CD8-positive, alpha-beta memory T cell (primary cell): ENCODE measurements at regions not wholly inside any gene's neighbourhood (a gene's known extent, or its start where the extent isn't known, plus 50 kb on each side); places are given as distances from the start of the nearest gene placed in this dataset.

Experiments used
- CTCF ChIA-PET: fragments of 350-600 bp; sonication (Branson Sonifier 250); formaldehyde crosslinking; loops from one replicate; lab custom pipeline; 2021; ENCODE audit warnings: antibody characterized with exemption; lab: Charles Lee
- POLR2A ChIA-PET: fragments of 350-600 bp; sonication (Branson Sonifier 250); formaldehyde crosslinking; loops from one replicate; lab custom pipeline; 2021; ENCODE audit warnings: antibody characterized with exemption; lab: Charles Lee
- DNase-seq, 5 donors: peaks; one replicate each; pipeline versions ENCODE4 v3.0.0 to v3.0.0-alpha.2; 2020 to 2022; ENCODE audit warnings: mixed read lengths in 1 of 5
- H3K27ac ChIP-seq: one replicate; pipeline ENCODE4 v1.7.0; 2013; ENCODE audit warnings: low read depth, mild to moderate bottlenecking, low read length, moderate library complexity
- H3K27me3 ChIP-seq: 2 replicates; pipeline ENCODE4 v1.7.0; 2013; ENCODE audit warnings: low read length, mild to moderate bottlenecking; ENCODE audit not compliant: insufficient read depth, poor library complexity, severe bottlenecking
- H3K36me3 ChIP-seq: 2 replicates; pipeline ENCODE4 v1.7.0; 2013; ENCODE audit warnings: mild to moderate bottlenecking, low read length, moderate library complexity; ENCODE audit not compliant: insufficient read depth
- H3K4me1 ChIP-seq: 2 replicates; pipeline ENCODE4 v1.7.0; 2013; ENCODE audit warnings: mild to moderate bottlenecking, low read length, moderate library complexity; ENCODE audit not compliant: insufficient read depth
- H3K4me3 ChIP-seq: 2 replicates; pipeline ENCODE4 v1.7.0; 2013; ENCODE audit warnings: mild to moderate bottlenecking, low read length
- H3K9me3 ChIP-seq: 2 replicates; pipeline ENCODE4 v1.7.0; 2013; ENCODE audit warnings: mild to moderate bottlenecking, low read length
- H3K27ac Mint-ChIP-seq, 8 donors: one replicate each; pipeline ENCODE4 v1.8.0; 2020 to 2021; ENCODE audit warnings: mixed read lengths in 8 of 8, mild to moderate bottlenecking in 6 of 8, inconsistent platforms in 3 of 8, moderate library complexity in 3 of 8
- H3K27me3 Mint-ChIP-seq, 2 donors: one replicate each; pipeline ENCODE4 v1.8.0; 2020 to 2021; ENCODE audit warnings: mixed read lengths in 2 of 2, mild to moderate bottlenecking in 1 of 2, moderate library complexity in 1 of 2
- H3K36me3 Mint-ChIP-seq, 3 donors: one replicate each; pipeline ENCODE4 v1.8.0; 2020 to 2021; ENCODE audit warnings: mixed read lengths in 3 of 3, inconsistent platforms in 1 of 3, mild to moderate bottlenecking in 1 of 3
- H3K4me1 Mint-ChIP-seq, 3 donors: one replicate each; pipeline ENCODE4 v1.8.0; 2020 to 2021; ENCODE audit warnings: mixed read lengths in 3 of 3, inconsistent platforms in 1 of 3, mild to moderate bottlenecking in 1 of 3
- H3K4me3 Mint-ChIP-seq, 7 donors: one replicate each; pipeline ENCODE4 v1.8.0; 2020 to 2021; ENCODE audit warnings: mixed read lengths in 7 of 7, mild to moderate bottlenecking in 6 of 7, moderate library complexity in 4 of 7, inconsistent platforms in 2 of 7
- H3K9me3 Mint-ChIP-seq, 5 donors: one replicate each; pipeline ENCODE4 v1.8.0; 2020 to 2022; ENCODE audit warnings: mixed read lengths in 5 of 5, mild to moderate bottlenecking in 3 of 5, moderate library complexity in 2 of 5, inconsistent platforms in 1 of 5

GRCh38 chr9:19675492-19675891 lies 113.3 kb downstream of the SLC24A2 start:
- no peaks in the 10 kb centered on the region for H3K9me3 ChIP-seq
- CTCF ChIA-PET = no interaction called here
- no peaks in the 10 kb centered on the region for H3K4me1 ChIP-seq
- H3K27ac ChIP-seq = no peak overlapping the region
- POLR2A ChIA-PET = no interaction called here
- H3K9me3 Mint-ChIP-seq = peaks cover 0 to 8% (median 5%) of the 10 kb centered on the region in 5 donors
- no peak overlapping the region for H3K4me3 ChIP-seq
- H3K27me3 Mint-ChIP-seq = peaks cover 2 to 8% of the 10 kb centered on the region in 2 donors
- no peak for DNase-seq
- no peaks in the 10 kb centered on the region for H3K36me3 Mint-ChIP-seq
- no peak overlapping the region for H3K4me3 Mint-ChIP-seq
- H3K27ac Mint-ChIP-seq = no peak overlapping the region
- no peaks in the 10 kb centered on the region for H3K36me3 ChIP-seq
- no peaks in the 10 kb centered on the region for H3K4me1 Mint-ChIP-seq
- no peaks in the 10 kb centered on the region for H3K27me3 ChIP-seq

GRCh38 chr9:19666575-19666974 lies 122.3 kb downstream of the SLC24A2 start:
- ChIA-PET POLR2A (no interaction called here), CTCF (no interaction called here)
- Mint-ChIP-seq H3K4me3 (no peak overlapping the region), H3K9me3 (no peaks in the 10 kb centered on the region), H3K27me3 (peaks cover 0 to 3% of the 10 kb centered on the region in 2 donors), H3K36me3 (no peaks in the 10 kb centered on the region), H3K27ac (no peak overlapping the region), H3K4me1 (peaks cover 0 to 6% (median 3%) of the 10 kb centered on the region in 3 donors)
- Histone ChIP-seq H3K27ac (no peak overlapping the region), H3K27me3 (no peaks in the 10 kb centered on the region), H3K4me1 (no peaks in the 10 kb centered on the region), H3K9me3 (no peaks in the 10 kb centered on the region), H3K36me3 (no peaks in the 10 kb centered on the region), H3K4me3 (no peak overlapping the region)
- no peak for DNase-seq

GRCh38 chr9:19665146-19665863 lies 123.5 kb downstream of the SLC24A2 start:
- Mint-ChIP-seq H3K27ac (no peak overlapping the region), H3K27me3 (peaks cover 0 to 3% of the 10 kb centered on the region in 2 donors), H3K36me3 (no peaks in the 10 kb centered on the region), H3K4me1 (peaks cover 0 to 6% (median 3%) of the 10 kb centered on the region in 3 donors), H3K4me3 (no peak overlapping the region), H3K9me3 (no peaks in the 10 kb centered on the region)
- ChIA-PET CTCF (no interaction called here), POLR2A (no interaction called here)
- Histone ChIP-seq H3K36me3 (no peaks in the 10 kb centered on the region), H3K27ac (no peak overlapping the region), H3K4me1 (no peaks in the 10 kb centered on the region), H3K27me3 (no peaks in the 10 kb centered on the region), H3K9me3 (no peaks in the 10 kb centered on the region), H3K4me3 (no peak overlapping the region)
- DNase-seq = no peak

GRCh38 chr9:19663570-19663969 lies 125.3 kb downstream of the SLC24A2 start:
- Histone ChIP-seq H3K27me3 (no peaks in the 10 kb centered on the region), H3K4me1 (no peaks in the 10 kb centered on the region), H3K27ac (no peak overlapping the region), H3K36me3 (no peaks in the 10 kb centered on the region), H3K9me3 (no peaks in the 10 kb centered on the region), H3K4me3 (no peak overlapping the region)
- no peak for DNase-seq
- ChIA-PET POLR2A (no interaction called here), CTCF (no interaction called here)
- H3K9me3 Mint-ChIP-seq = no peaks in the 10 kb centered on the region
- peaks cover 0 to 6% (median 3%) of the 10 kb centered on the region in 3 donors for H3K4me1 Mint-ChIP-seq
- no peak overlapping the region for H3K27ac Mint-ChIP-seq
- no peaks in the 10 kb centered on the region for H3K36me3 Mint-ChIP-seq
- no peak overlapping the region for H3K4me3 Mint-ChIP-seq
- H3K27me3 Mint-ChIP-seq = peaks cover 0 to 3% of the 10 kb centered on the region in 2 donors

GRCh38 chr9:19662213-19662612 lies 126.6 kb downstream of the SLC24A2 start:
- Histone ChIP-seq H3K27ac (no peak overlapping the region), H3K9me3 (no peaks in the 10 kb centered on the region), H3K36me3 (no peaks in the 10 kb centered on the region), H3K4me1 (no peaks in the 10 kb centered on the region), H3K4me3 (no peak overlapping the region), H3K27me3 (no peaks in the 10 kb centered on the region)
- H3K27ac Mint-ChIP-seq = no peak overlapping the region
- CTCF ChIA-PET = no interaction called here
- POLR2A ChIA-PET = no interaction called here
- DNase-seq = no peak
- H3K4me3 Mint-ChIP-seq = no peak overlapping the region
- H3K36me3 Mint-ChIP-seq = no peaks in the 10 kb centered on the region
- H3K4me1 Mint-ChIP-seq = peaks cover 0 to 6% (median 3%) of the 10 kb centered on the region in 3 donors
- H3K9me3 Mint-ChIP-seq = no peaks in the 10 kb centered on the region
- H3K27me3 Mint-ChIP-seq = peaks cover 2 to 3% of the 10 kb centered on the region in 2 donors

GRCh38 chr9:19660019-19660418 lies 128.8 kb downstream of the SLC24A2 start:
- no peaks in the 10 kb centered on the region for H3K9me3 Mint-ChIP-seq
- no peak overlapping the region for H3K4me3 ChIP-seq
- POLR2A ChIA-PET = no interaction called here
- CTCF ChIA-PET = no interaction called here
- H3K27ac ChIP-seq = no peak overlapping the region
- no peaks in the 10 kb centered on the region for H3K9me3 ChIP-seq
- H3K36me3 Mint-ChIP-seq = no peaks in the 10 kb centered on the region
- H3K4me1 ChIP-seq = no peaks in the 10 kb centered on the region
- DNase-seq = no peak
- H3K36me3 ChIP-seq = no peaks in the 10 kb centered on the region
- peaks cover 0 to 2% (median under 1%) of the 10 kb centered on the region in 3 donors for H3K4me1 Mint-ChIP-seq
- no peaks in the 10 kb centered on the region for H3K27me3 ChIP-seq
- H3K27ac Mint-ChIP-seq = no peak overlapping the region
- H3K4me3 Mint-ChIP-seq = no peak overlapping the region
- peaks cover 3% of the 10 kb centered on the region in 2 donors for H3K27me3 Mint-ChIP-seq

- H3K9me3 Mint-ChIP-seq = no peaks in the 10 kb centered on the region
- Histone ChIP-seq H3K36me3 (no peaks in the 10 kb centered on the region), H3K9me3 (no peaks in the 10 kb centered on the region), H3K4me3 (no peak overlapping the region), H3K4me1 (no peaks in the 10 kb centered on the region), H3K27me3 (no peaks in the 10 kb centered on the region), H3K27ac (no peak overlapping the region)
- CTCF ChIA-PET = no interaction called here
- H3K4me1 Mint-ChIP-seq = no peaks in the 10 kb centered on the region
- POLR2A ChIA-PET = no interaction called here
- H3K27me3 Mint-ChIP-seq = peaks cover under 1 to 3% of the 10 kb centered on the region in 2 donors
- no peaks in the 10 kb centered on the region for H3K36me3 Mint-ChIP-seq
- no peak overlapping the region for H3K4me3 Mint-ChIP-seq
- DNase-seq = no peak
- H3K27ac Mint-ChIP-seq = no peak overlapping the region
Measured at GRCh38 chr9:19656704-19657103, 132.1 kb downstream of the SLC24A2 start.

GRCh38 chr9:19651681-19652080 lies 137.2 kb downstream of the SLC24A2 start:
- Histone ChIP-seq H3K9me3 (no peaks in the 10 kb centered on the region), H3K27ac (no peak overlapping the region), H3K36me3 (no peaks in the 10 kb centered on the region), H3K4me1 (no peaks in the 10 kb centered on the region), H3K4me3 (no peak overlapping the region), H3K27me3 (no peaks in the 10 kb centered on the region)
- Mint-ChIP-seq H3K27me3 (peaks cover 1 to 8% of the 10 kb centered on the region in 2 donors), H3K4me3 (no peak overlapping the region), H3K9me3 (no peaks in the 10 kb centered on the region), H3K27ac (no peak overlapping the region), H3K4me1 (no peaks in the 10 kb centered on the region), H3K36me3 (no peaks in the 10 kb centered on the region)
- CTCF ChIA-PET = no interaction called here
- POLR2A ChIA-PET = no interaction called here
- no peak for DNase-seq
